ENCODE measurements at regions not wholly inside any gene's neighbourhood (a gene's known extent, or its start where the extent isn't known, plus 50 kb on each side); places are given as distances from the start of the nearest gene placed in this dataset.

GRCh38 chr5:68533051-68533450, 317.5 kb downstream of the PIK3R1 start:
- H3K4me3 Mint-ChIP-seq, result no peak overlapping the region
- DNase-seq, result peak in 2 of 3 donors; percentile 3 to 20
- no peak overlapping the region for H3K27ac ChIP-seq (ENCODE audit: low read depth in 1 of 2, low read length in 2 of 2)
- H3K36me3 ChIP-seq (replicated peaks in 1 of 2; ENCODE audit: control insufficient read depth in 1 of 2, insufficient read depth in 2 of 2, low read length in 2 of 2), result no peaks in the 10 kb centered on the region
- peaks cover under 1 to 5% (median 3%) of the 10 kb centered on the region in 7 donors for H3K9me3 Mint-ChIP-seq
- H3K4me1 ChIP-seq (ENCODE audit: control insufficient read depth in 1 of 2, insufficient read depth in 2 of 2, low read length in 2 of 2), result peaks cover 9 to 11% of the 10 kb centered on the region in 2 donors
- peak overlapping the region; percentile 16 for H3K4me2 ChIP-seq (replicated peaks; ENCODE audit: extremely low read depth, low read length, poor library complexity, severe bottlenecking)
- no peaks in the 10 kb centered on the region for H3K27me3 ChIP-seq (ENCODE audit: control insufficient read depth in 2 of 2, insufficient read depth in 2 of 2, low read length in 2 of 2)
- no peak for TF ChIP-seq CTCF (IDR thresholded peaks at IDR 0.05)
- H3K4me3 ChIP-seq (replicated peaks in 1 of 3; ENCODE audit: low read depth in 2 of 3, low read length in 3 of 3), result no peak overlapping the region
- no peak overlapping the region for H3K9ac ChIP-seq (ENCODE audit: insufficient read depth, low read length, poor library complexity, severe bottlenecking)
- 0% methylated on average over 2 of the region's 2 CpGs for WGBS (ENCODE audit: insufficient coverage)
- H3K27me3 Mint-ChIP-seq (ENCODE audit: low read depth in 3 of 3), result no peaks in the 10 kb centered on the region
- peak overlapping the region in 1 of 7 donors; percentile 27 for H3K27ac Mint-ChIP-seq
- no peaks in the 10 kb centered on the region for H3K36me3 Mint-ChIP-seq
- H3K4me1 Mint-ChIP-seq, result peaks cover 6% of the 10 kb centered on the region
- intact Hi-C loops (cut with micrococcal nuclease), result no loop called here
- no peak overlapping the region for H2AFZ ChIP-seq (ENCODE audit: insufficient read depth, low read depth, low read length, poor library complexity, severe bottlenecking)
- no peaks in the 10 kb centered on the region for H3K79me2 ChIP-seq (ENCODE audit: insufficient read depth, low read length)
- no peaks in the 10 kb centered on the region for H4K20me1 ChIP-seq (ENCODE audit: insufficient read depth, low read length)
- H3K9me3 ChIP-seq (replicated peaks in 1 of 2; ENCODE audit: control insufficient read depth in 1 of 2, insufficient read depth in 1 of 2, low read length in 2 of 2), result peaks cover 0 to 4% of the 10 kb centered on the region in 2 donors

- Histone ChIP-seq H3K27me3 (ENCODE audit: control insufficient read depth in 2 of 2, insufficient read depth in 2 of 2, low read length in 2 of 2) (no peaks in the 10 kb centered on the region), H3K27ac (ENCODE audit: low read depth in 1 of 2, low read length in 2 of 2) (no peak overlapping the region), H3K36me3 (replicated peaks in 1 of 2; ENCODE audit: control insufficient read depth in 1 of 2, insufficient read depth in 2 of 2, low read length in 2 of 2) (no peaks in the 10 kb centered on the region), H3K4me1 (ENCODE audit: control insufficient read depth in 1 of 2, insufficient read depth in 2 of 2, low read length in 2 of 2) (peaks cover 9 to 11% of the 10 kb centered on the region in 2 donors), H3K9ac (ENCODE audit: insufficient read depth, low read length, poor library complexity, severe bottlenecking) (no peak overlapping the region), H3K9me3 (replicated peaks in 1 of 2; ENCODE audit: control insufficient read depth in 1 of 2, insufficient read depth in 1 of 2, low read length in 2 of 2) (no peaks in the 10 kb centered on the region), H3K4me2 (replicated peaks; ENCODE audit: extremely low read depth, low read length, poor library complexity, severe bottlenecking) (no peak overlapping the region), H3K4me3 (replicated peaks in 1 of 3; ENCODE audit: low read depth in 2 of 3, low read length in 3 of 3) (no peak overlapping the region), H3K79me2 (ENCODE audit: insufficient read depth, low read length) (no peaks in the 10 kb centered on the region), H4K20me1 (ENCODE audit: insufficient read depth, low read length) (no peaks in the 10 kb centered on the region), H2AFZ (ENCODE audit: insufficient read depth, low read depth, low read length, poor library complexity, severe bottlenecking) (no peak overlapping the region)
- DNase-seq, result no peak
- no peak for TF ChIP-seq CTCF (IDR thresholded peaks at IDR 0.05)
- no CpG with 5 or more reads among the region's 5 CpGs for WGBS (ENCODE audit: insufficient coverage)
- peaks cover 0 to 3% (median 0%) of the 10 kb centered on the region in 7 donors for H3K9me3 Mint-ChIP-seq
- H3K27me3 Mint-ChIP-seq (ENCODE audit: low read depth in 3 of 3), result no peaks in the 10 kb centered on the region
- intact Hi-C loops (cut with micrococcal nuclease), result no loop called here
- no peak overlapping the region for H3K4me3 Mint-ChIP-seq
- no peaks in the 10 kb centered on the region for H3K36me3 Mint-ChIP-seq
- H3K4me1 Mint-ChIP-seq, result peaks cover 6% of the 10 kb centered on the region
- no peak overlapping the region for H3K27ac Mint-ChIP-seq
Observed at GRCh38 chr5:68533571-68534084, 318.1 kb downstream of the PIK3R1 start.

Measured in CD14-positive monocyte (primary cell).